GM18868 (cell line): ENCODE measurements at regions not wholly inside any gene's neighbourhood (a gene's known extent, or its start where the extent isn't known, plus 50 kb on each side); places are given as distances from the start of the nearest gene placed in this dataset.
"Not testable (repeated sequence)": the region's sequence is repeated elsewhere in the genome, so short reads cannot be mapped to it uniquely, and the experiment has no call there.

ENCODE experiments used
- ATAC-seq: cut with Tn5 transposase; IDR thresholded peaks from one replicate; pipeline ENCODE4 v1.9.1; 2021; ENCODE audit warnings: mild to moderate bottlenecking, moderate library complexity; ENCODE audit not compliant: unreplicated experiment

- ATAC-seq = no peak
Observed at GRCh38 chr1:197985351-197985750, 68.2 kb downstream of the LHX9 start.

GRCh38 chr1:197986817-197987216 is 69.6 kb downstream of the LHX9 start:
- ATAC-seq = no peak

GRCh38 chr1:197987294-197987693 is 70.1 kb downstream of the LHX9 start:
- no peak for ATAC-seq

- not testable (repeated sequence) for ATAC-seq
Observed at GRCh38 chr1:197988581-197988980, 71.4 kb downstream of the LHX9 start.

- no peak for ATAC-seq
Observed at GRCh38 chr1:197989058-197989457, 71.9 kb downstream of the LHX9 start.

- ATAC-seq = no peak
Observed at GRCh38 chr1:197991594-197991993, 74.4 kb downstream of the LHX9 start.

GRCh38 chr1:197994907-197995407 is 77.8 kb downstream of the LHX9 start:
- no peak for ATAC-seq

GRCh38 chr1:197995408-197996258 is 78.5 kb downstream of the LHX9 start:
- no peak for ATAC-seq

- ATAC-seq = not testable (repeated sequence)
Observed at GRCh38 chr1:197996259-197996512, 79.0 kb downstream of the LHX9 start.

- ATAC-seq = no peak
Observed at GRCh38 chr1:197998110-197998509, 80.9 kb downstream of the LHX9 start.

- no peak for ATAC-seq
Observed at GRCh38 chr1:198001776-198002408, 84.7 kb downstream of the LHX9 start.

GRCh38 chr1:198003468-198003867 is 86.3 kb downstream of the LHX9 start:
- ATAC-seq = no peak

- no peak for ATAC-seq
Observed at GRCh38 chr1:198007011-198007410, 89.8 kb downstream of the LHX9 start.

GRCh38 chr1:198007687-198008607 is 90.8 kb downstream of the LHX9 start:
- no peak for ATAC-seq

- ATAC-seq = no peak
Observed at GRCh38 chr1:198014355-198014754, 97.2 kb downstream of the LHX9 start.

- no peak for ATAC-seq
Observed at GRCh38 chr1:198015309-198015708, 98.1 kb downstream of the LHX9 start.

GRCh38 chr1:198018529-198018928 is 101.4 kb downstream of the LHX9 start:
- no peak for ATAC-seq

GRCh38 chr1:198019126-198019525 is 102.0 kb downstream of the LHX9 start:
- no peak for ATAC-seq

GRCh38 chr1:198024336-198024735 is 107.2 kb downstream of the LHX9 start:
- ATAC-seq = no peak

GRCh38 chr1:198024782-198025181 is 107.6 kb downstream of the LHX9 start:
- ATAC-seq = no peak

- no peak for ATAC-seq
Observed at GRCh38 chr1:198030682-198031081, 113.5 kb downstream of the LHX9 start.
